GM12878 (cell line): ENCODE measurements at regions not wholly inside any gene's neighbourhood (a gene's known extent, or its start where the extent isn't known, plus 50 kb on each side); places are given as distances from the start of the nearest gene placed in this dataset.

Experiments
- ATAC-seq: fragments of 200-7000 bp; cut with Tn5 transposase; 3 replicates; pipeline ENCODE4 v1.9.1; 2020; ENCODE audit warnings: mild to moderate bottlenecking, moderate library complexity
- BruUV-seq: library from RNA; stranded (reverse); fragments of 400-500 nt; replicated peaks from 2 replicates; lab custom pipeline; 2021; lab: Mats Ljungman, UMichigan
- CTCF ChIA-PET: fragments of 300-600 bp; sonication (Branson Sonifier 250); formaldehyde crosslinking; extraction: SDS; loops from one replicate; lab custom pipeline; 2021; ENCODE audit warnings: inconsistent platforms; lab: Yijun Ruan, JAX
- POLR2A ChIA-PET: fragments of 350-600 bp; formaldehyde crosslinking; extraction: SDS; loops from one replicate; lab custom pipeline; 2021; ENCODE audit warnings: inconsistent platforms; lab: Charles Lee
- RAD21 ChIA-PET: fragments of 300-600 bp; sonication (Branson Sonifier 250); formaldehyde crosslinking; loops from one replicate; lab custom pipeline; 2023; ENCODE audit warnings: antibody characterized with exemption; ENCODE audit not compliant: unreplicated experiment; lab: Charles Lee
- SMC1A ChIA-PET: fragments of 300-600 bp; sonication (Branson Sonifier 250); formaldehyde crosslinking; loops from one replicate; lab custom pipeline; 2023; ENCODE audit not compliant: unreplicated experiment, uncharacterized antibody; lab: Charles Lee
- DNase-seq: peaks from one replicate; pipeline ENCODE4 v3.0.0-alpha.2; 2011; ENCODE audit warnings: low read depth, low spot score
- FAIRE-seq: peaks from 3 replicates; lab custom pipeline; 2011; peaks lifted over from hg19 to GRCh38; lab: Jason Lieb, UNC
- H2AFZ ChIP-seq: 2 replicates; pipeline ENCODE4 v1.6.0; 2011; ENCODE audit warnings: low read depth, low read length, control low read depth; ENCODE audit not compliant: control insufficient read depth
- H3K27ac ChIP-seq: 2 replicates; pipeline ENCODE4 v1.5.1; 2011; ENCODE audit warnings: control low read depth; ENCODE audit not compliant: control insufficient read depth, insufficient read depth
- H3K27me3 ChIP-seq, 2 experiments: replicated peaks in 1 of 2; 2 replicates each; pipeline versions ENCODE4 v1.6.0 to v1.6.1; 2011; ENCODE audit warnings: low read length in 1 of 2; ENCODE audit not compliant: control insufficient read depth in 2 of 2, insufficient read depth in 2 of 2
- H3K36me3 ChIP-seq, 2 experiments: 2 replicates each; pipeline ENCODE4 v1.5.1; 2011; ENCODE audit warnings: low read length in 1 of 2; ENCODE audit not compliant: control insufficient read depth in 2 of 2, insufficient read depth in 2 of 2
- H3K4me1 ChIP-seq: 2 replicates; pipeline ENCODE4 v1.6.1; 2011; ENCODE audit warnings: mild to moderate bottlenecking, low read length, moderate library complexity, mixed read lengths; ENCODE audit not compliant: control insufficient read depth, insufficient read depth
- H3K4me2 ChIP-seq: 2 replicates; pipeline ENCODE4 v1.6.0; 2011; ENCODE audit warnings: control low read depth; ENCODE audit not compliant: control insufficient read depth, insufficient read depth
- H3K4me3 ChIP-seq: fragments of 200-600 bp; sonication (generic); 2 replicates; pipeline ENCODE4 v1.5.1; 2016
- H3K79me2 ChIP-seq: 2 replicates; pipeline ENCODE4 v1.6.0; 2011; ENCODE audit warnings: low read length; ENCODE audit not compliant: control insufficient read depth, insufficient read depth
- H3K9ac ChIP-seq: 2 replicates; pipeline ENCODE4 v1.8.0; 2011; ENCODE audit warnings: low read length, control low read depth, mixed read lengths; ENCODE audit not compliant: control insufficient read depth, insufficient read depth
- H3K9me3 ChIP-seq: replicated peaks from 3 replicates; pipeline ENCODE4 v1.5.1; 2011; ENCODE audit warnings: mild to moderate bottlenecking, low read length; ENCODE audit not compliant: control insufficient read depth, insufficient read depth
- H4K20me1 ChIP-seq: 2 replicates; pipeline ENCODE4 v1.6.0; 2011; ENCODE audit not compliant: control insufficient read depth, insufficient read depth
- CBX5 ChIP-seq: sonication (generic); IDR thresholded peaks from 2 replicates; pipeline ENCODE4 v1.6.1; 2016; ENCODE audit warnings: low read depth, moderate library complexity, mild to moderate bottlenecking, inconsistent platforms
- CEBPB ChIP-seq, 2 experiments: fragments of 150-350 bp in 1 of 2; IDR thresholded peaks; 2 replicates each; pipeline ENCODE4 v1.6.1; 2012 to 2014; ENCODE audit warnings: low read depth in 2 of 2, low read length in 2 of 2, borderline replicate concordance in 1 of 2, inconsistent platforms in 1 of 2
- FOXK2 ChIP-seq: fragments of 450-650 bp; IDR thresholded peaks from 2 replicates; pipeline ENCODE4 v1.6.1; 2017; ENCODE audit warnings: mild to moderate bottlenecking, moderate library complexity
- MEF2A ChIP-seq: IDR thresholded peaks from 2 replicates; pipeline ENCODE4 v1.6.1; 2011; ENCODE audit warnings: low read depth, mild to moderate bottlenecking, low read length, moderate library complexity; ENCODE audit not compliant: insufficient read depth
- RELA ChIP-seq: fragments of 450-650 bp; IDR thresholded peaks from 2 replicates; pipeline ENCODE4 v1.8.0; 2014; ENCODE audit warnings: borderline replicate concordance; ENCODE audit not compliant: partially characterized antibody
- SIX5 ChIP-seq: IDR thresholded peaks from 2 replicates; pipeline ENCODE4 v1.6.1; 2011; ENCODE audit warnings: mild to moderate bottlenecking, low read depth, low read length, moderate library complexity; ENCODE audit not compliant: severe bottlenecking
- SMARCA5 ChIP-seq: fragments of 450-650 bp; IDR thresholded peaks from 2 replicates; pipeline ENCODE4 v1.6.1; 2017; ENCODE audit warnings: mild to moderate bottlenecking
- ZZZ3 ChIP-seq: IDR thresholded peaks from 2 replicates; pipeline ENCODE4 v1.6.1; 2011; ENCODE audit warnings: low read depth; ENCODE audit not compliant: control insufficient read depth, insufficient read length
- in situ Hi-C: fragments of 300-500 bp; cut with MboI; formaldehyde crosslinking; loops from 9 replicates; pipeline ENCODE4 v1.14.3; 2018; ENCODE audit warnings: mixed read lengths
- intact Hi-C: fragments of 100-400 bp; cut with micrococcal nuclease; formaldehyde crosslinking; loops from one replicate; pipeline ENCODE4 v1.14.2; 2022; ENCODE audit not compliant: unreplicated experiment
- TF ChIP-seq, protein P1 (sequence below): fragments of 450-650 bp; IDR thresholded peaks from 2 replicates; pipeline ENCODE4 v1.6.1; 2018; ENCODE audit warnings: borderline replicate concordance, mild to moderate bottlenecking; ENCODE audit not compliant: partially characterized antibody
- TF ChIP-seq, protein P2 (sequence below): IDR thresholded peaks from 2 replicates; pipeline ENCODE4 v1.6.1; 2012; ENCODE audit warnings: mild to moderate bottlenecking, low read depth, low read length
- TF ChIP-seq, protein P3 (sequence below): fragments of 450-650 bp; IDR thresholded peaks from 2 replicates; pipeline ENCODE4 v1.6.1; 2016; ENCODE audit warnings: mild to moderate bottlenecking, moderate library complexity, borderline replicate concordance
- TF ChIP-seq, protein P4 (sequence below): fragments of 450-650 bp; IDR thresholded peaks from 2 replicates; pipeline ENCODE4 v1.6.1; 2016; ENCODE audit warnings: mild to moderate bottlenecking
- TF ChIP-seq, protein P5 (sequence below): IDR thresholded peaks from 2 replicates; pipeline ENCODE4 v1.6.1; 2012; ENCODE audit warnings: low read depth, low read length, improper control_type of control experiment

DNA sequence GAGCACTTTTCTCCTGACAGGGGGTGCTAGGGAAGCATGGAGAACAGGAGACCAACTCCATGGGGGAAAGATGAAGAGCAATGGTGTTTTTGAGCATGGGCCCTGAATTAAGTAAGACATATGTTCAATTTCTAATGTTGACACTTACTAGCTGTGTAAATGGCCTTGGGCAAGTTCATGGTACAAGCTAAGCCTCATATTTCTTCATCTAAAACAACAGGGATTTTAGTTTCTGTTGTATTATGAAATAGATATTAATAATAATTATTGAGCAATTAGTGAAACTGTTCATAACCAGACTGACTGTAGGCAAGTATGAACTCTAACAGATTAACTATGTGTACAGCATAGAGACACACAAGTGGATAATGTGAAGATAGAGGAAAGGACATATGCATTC is 515.0 kb upstream of the FAT1 start:
- Histone ChIP-seq H3K27me3 (no peaks in the 10 kb centered on the region), H3K9ac (no peak overlapping the region), H3K79me2 (no peaks in the 10 kb centered on the region), H3K4me2 (no peak overlapping the region), H3K4me3 (no peak overlapping the region), H4K20me1 (no peaks in the 10 kb centered on the region), H3K9me3 (no peaks in the 10 kb centered on the region; the same call in 2 of the 3 replicates), H3K36me3 (no peaks in the 10 kb centered on the region), H2AFZ (no peak overlapping the region), H3K4me1 (no peaks in the 10 kb centered on the region), H3K27ac (no peak overlapping the region)
- RAD21 ChIA-PET: no interaction called here
- DNase-seq (no peak), ATAC-seq (no peak), FAIRE-seq (no peak)
- intact Hi-C loops: no loop called here
- in situ Hi-C loops: no loop called here
- CTCF ChIA-PET: no interaction called here
- SMC1A ChIA-PET: no interaction called here
- no TSS peak for BruUV-seq
- POLR2A ChIA-PET: no interaction called here
- TF ChIP-seq CEBPB (IDR thresholded peaks at IDR 0.05; ENCODE audit: borderline replicate concordance in 1 of 2, low read depth in 2 of 2, low read length in 2 of 2) (no peak), SMARCA5 (no peak), ZZZ3 (no peak), FOXK2 (no peak), MEF2A (no peak), RELA (no peak), SIX5 (no peak), CBX5 (no peak)
- TF ChIP-seq, protein P1, sequence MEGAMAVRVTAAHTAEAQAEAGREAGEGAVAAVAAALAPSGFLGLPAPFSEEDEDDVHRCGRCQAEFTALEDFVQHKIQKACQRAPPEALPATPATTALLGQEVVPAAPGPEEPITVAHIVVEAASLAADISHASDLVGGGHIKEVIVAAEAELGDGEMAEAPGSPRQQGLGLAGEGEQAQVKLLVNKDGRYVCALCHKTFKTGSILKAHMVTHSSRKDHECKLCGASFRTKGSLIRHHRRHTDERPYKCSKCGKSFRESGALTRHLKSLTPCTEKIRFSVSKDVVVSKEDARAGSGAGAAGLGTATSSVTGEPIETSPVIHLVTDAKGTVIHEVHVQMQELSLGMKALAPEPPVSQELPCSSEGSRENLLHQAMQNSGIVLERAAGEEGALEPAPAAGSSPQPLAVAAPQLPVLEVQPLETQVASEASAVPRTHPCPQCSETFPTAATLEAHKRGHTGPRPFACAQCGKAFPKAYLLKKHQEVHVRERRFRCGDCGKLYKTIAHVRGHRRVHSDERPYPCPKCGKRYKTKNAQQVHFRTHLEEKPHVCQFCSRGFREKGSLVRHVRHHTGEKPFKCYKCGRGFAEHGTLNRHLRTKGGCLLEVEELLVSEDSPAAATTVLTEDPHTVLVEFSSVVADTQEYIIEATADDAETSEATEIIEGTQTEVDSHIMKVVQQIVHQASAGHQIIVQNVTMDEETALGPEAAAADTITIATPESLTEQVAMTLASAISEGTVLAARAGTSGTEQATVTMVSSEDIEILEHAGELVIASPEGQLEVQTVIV: no peak
- TF ChIP-seq, protein P2, sequence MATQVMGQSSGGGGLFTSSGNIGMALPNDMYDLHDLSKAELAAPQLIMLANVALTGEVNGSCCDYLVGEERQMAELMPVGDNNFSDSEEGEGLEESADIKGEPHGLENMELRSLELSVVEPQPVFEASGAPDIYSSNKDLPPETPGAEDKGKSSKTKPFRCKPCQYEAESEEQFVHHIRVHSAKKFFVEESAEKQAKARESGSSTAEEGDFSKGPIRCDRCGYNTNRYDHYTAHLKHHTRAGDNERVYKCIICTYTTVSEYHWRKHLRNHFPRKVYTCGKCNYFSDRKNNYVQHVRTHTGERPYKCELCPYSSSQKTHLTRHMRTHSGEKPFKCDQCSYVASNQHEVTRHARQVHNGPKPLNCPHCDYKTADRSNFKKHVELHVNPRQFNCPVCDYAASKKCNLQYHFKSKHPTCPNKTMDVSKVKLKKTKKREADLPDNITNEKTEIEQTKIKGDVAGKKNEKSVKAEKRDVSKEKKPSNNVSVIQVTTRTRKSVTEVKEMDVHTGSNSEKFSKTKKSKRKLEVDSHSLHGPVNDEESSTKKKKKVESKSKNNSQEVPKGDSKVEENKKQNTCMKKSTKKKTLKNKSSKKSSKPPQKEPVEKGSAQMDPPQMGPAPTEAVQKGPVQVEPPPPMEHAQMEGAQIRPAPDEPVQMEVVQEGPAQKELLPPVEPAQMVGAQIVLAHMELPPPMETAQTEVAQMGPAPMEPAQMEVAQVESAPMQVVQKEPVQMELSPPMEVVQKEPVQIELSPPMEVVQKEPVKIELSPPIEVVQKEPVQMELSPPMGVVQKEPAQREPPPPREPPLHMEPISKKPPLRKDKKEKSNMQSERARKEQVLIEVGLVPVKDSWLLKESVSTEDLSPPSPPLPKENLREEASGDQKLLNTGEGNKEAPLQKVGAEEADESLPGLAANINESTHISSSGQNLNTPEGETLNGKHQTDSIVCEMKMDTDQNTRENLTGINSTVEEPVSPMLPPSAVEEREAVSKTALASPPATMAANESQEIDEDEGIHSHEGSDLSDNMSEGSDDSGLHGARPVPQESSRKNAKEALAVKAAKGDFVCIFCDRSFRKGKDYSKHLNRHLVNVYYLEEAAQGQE: no peak
- TF ChIP-seq, protein P3, sequence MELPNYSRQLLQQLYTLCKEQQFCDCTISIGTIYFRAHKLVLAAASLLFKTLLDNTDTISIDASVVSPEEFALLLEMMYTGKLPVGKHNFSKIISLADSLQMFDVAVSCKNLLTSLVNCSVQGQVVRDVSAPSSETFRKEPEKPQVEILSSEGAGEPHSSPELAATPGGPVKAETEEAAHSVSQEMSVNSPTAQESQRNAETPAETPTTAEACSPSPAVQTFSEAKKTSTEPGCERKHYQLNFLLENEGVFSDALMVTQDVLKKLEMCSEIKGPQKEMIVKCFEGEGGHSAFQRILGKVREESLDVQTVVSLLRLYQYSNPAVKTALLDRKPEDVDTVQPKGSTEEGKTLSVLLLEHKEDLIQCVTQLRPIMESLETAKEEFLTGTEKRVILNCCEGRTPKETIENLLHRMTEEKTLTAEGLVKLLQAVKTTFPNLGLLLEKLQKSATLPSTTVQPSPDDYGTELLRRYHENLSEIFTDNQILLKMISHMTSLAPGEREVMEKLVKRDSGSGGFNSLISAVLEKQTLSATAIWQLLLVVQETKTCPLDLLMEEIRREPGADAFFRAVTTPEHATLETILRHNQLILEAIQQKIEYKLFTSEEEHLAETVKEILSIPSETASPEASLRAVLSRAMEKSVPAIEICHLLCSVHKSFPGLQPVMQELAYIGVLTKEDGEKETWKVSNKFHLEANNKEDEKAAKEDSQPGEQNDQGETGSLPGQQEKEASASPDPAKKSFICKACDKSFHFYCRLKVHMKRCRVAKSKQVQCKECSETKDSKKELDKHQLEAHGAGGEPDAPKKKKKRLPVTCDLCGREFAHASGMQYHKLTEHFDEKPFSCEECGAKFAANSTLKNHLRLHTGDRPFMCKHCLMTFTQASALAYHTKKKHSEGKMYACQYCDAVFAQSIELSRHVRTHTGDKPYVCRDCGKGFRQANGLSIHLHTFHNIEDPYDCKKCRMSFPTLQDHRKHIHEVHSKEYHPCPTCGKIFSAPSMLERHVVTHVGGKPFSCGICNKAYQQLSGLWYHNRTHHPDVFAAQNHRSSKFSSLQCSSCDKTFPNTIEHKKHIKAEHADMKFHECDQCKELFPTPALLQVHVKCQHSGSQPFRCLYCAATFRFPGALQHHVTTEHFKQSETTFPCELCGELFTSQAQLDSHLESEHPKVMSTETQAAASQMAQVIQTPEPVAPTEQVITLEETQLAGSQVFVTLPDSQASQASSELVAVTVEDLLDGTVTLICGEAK: no peak
- TF ChIP-seq, protein P4, sequence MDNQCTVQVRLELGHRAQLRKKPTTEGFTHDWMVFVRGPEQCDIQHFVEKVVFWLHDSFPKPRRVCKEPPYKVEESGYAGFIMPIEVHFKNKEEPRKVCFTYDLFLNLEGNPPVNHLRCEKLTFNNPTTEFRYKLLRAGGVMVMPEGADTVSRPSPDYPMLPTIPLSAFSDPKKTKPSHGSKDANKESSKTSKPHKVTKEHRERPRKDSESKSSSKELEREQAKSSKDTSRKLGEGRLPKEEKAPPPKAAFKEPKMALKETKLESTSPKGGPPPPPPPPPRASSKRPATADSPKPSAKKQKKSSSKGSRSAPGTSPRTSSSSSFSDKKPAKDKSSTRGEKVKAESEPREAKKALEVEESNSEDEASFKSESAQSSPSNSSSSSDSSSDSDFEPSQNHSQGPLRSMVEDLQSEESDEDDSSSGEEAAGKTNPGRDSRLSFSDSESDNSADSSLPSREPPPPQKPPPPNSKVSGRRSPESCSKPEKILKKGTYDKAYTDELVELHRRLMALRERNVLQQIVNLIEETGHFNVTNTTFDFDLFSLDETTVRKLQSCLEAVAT: no peak
- TF ChIP-seq, protein P5, sequence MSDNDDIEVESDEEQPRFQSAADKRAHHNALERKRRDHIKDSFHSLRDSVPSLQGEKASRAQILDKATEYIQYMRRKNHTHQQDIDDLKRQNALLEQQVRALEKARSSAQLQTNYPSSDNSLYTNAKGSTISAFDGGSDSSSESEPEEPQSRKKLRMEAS: no peak
